Dedifferentiated amniotic fluid mesenchymal stem cell (primary cell): ENCODE measurements at regions not wholly inside any gene's neighbourhood (a gene's known extent, or its start where the extent isn't known, plus 50 kb on each side); places are given as distances from the start of the nearest gene placed in this dataset.

Experiments used
- DNase-seq: peaks from one replicate; pipeline ENCODE4 v3.0.0-alpha.2; 2016; ENCODE audit errors: extremely low spot score

GRCh38 chr5:54927097-54927746 lies 58.2 kb downstream of the ESM1 start:
- DNase-seq: no peak

- DNase-seq: no peak
Measured at GRCh38 chr5:54924487-54924886, 60.9 kb downstream of the ESM1 start.

- no peak for DNase-seq
Measured at GRCh38 chr5:54917323-54917722, 68.1 kb downstream of the ESM1 start.

GRCh38 chr5:54915466-54916027 lies 69.8 kb downstream of the ESM1 start:
- DNase-seq: no peak

GRCh38 chr5:54912021-54912420 lies 73.4 kb downstream of the ESM1 start:
- DNase-seq: no peak

GRCh38 chr5:54909911-54910870 lies 75.2 kb downstream of the ESM1 start:
- DNase-seq: peak; percentile 47

- DNase-seq: no peak
Measured at GRCh38 chr5:54908774-54909525, 76.4 kb downstream of the ESM1 start.

GRCh38 chr5:54905942-54906537 lies 79.4 kb downstream of the ESM1 start:
- peak; percentile 82 for DNase-seq

GRCh38 chr5:54905246-54905795 lies 80.1 kb downstream of the ESM1 start:
- no peak for DNase-seq

- no peak for DNase-seq
Measured at GRCh38 chr5:54904425-54904824, 81.0 kb downstream of the ESM1 start.

- DNase-seq: no peak
Measured at GRCh38 chr5:54902791-54903473, 82.5 kb downstream of the ESM1 start.

GRCh38 chr5:54900984-54901725 lies 84.2 kb downstream of the ESM1 start:
- no peak for DNase-seq

GRCh38 chr5:54897001-54897400 lies 88.4 kb downstream of the ESM1 start:
- DNase-seq: no peak

- peak; percentile 66 for DNase-seq
Measured at GRCh38 chr5:54895816-54896341, 89.5 kb downstream of the ESM1 start.

- DNase-seq: no peak
Measured at GRCh38 chr5:54894957-54895815, 90.2 kb downstream of the ESM1 start.

GRCh38 chr5:54889826-54890225 lies 95.6 kb downstream of the ESM1 start:
- peak; percentile 82 for DNase-seq

GRCh38 chr5:54887663-54888062 lies 97.7 kb downstream of the ESM1 start:
- DNase-seq: no peak

GRCh38 chr5:54886866-54887265 lies 98.5 kb downstream of the ESM1 start:
- no peak for DNase-seq

- DNase-seq: no peak
Measured at GRCh38 chr5:54885636-54886035, 99.8 kb downstream of the ESM1 start.
